Stimulated activated CD4-positive, alpha-beta T cell treated with anti-CD3 and anti-CD28 coated beads, Interleukin-15, amount 100 ng/mL, for 1 hour (primary cell): ENCODE measurements at regions not wholly inside any gene's neighbourhood (a gene's known extent, or its start where the extent isn't known, plus 50 kb on each side); places are given as distances from the start of the nearest gene placed in this dataset.

Experiments used
- DNase-seq, 2 donors: peaks; one replicate each; pipeline ENCODE4 v3.0.0-alpha.2; 2020; ENCODE audit warnings: low read depth in 1 of 2, low spot score in 1 of 2

- no peak for DNase-seq
Measured at GRCh38 chr12:75844049-75844770, 187.4 kb downstream of the PHLDA1 start.

- no peak for DNase-seq
Measured at GRCh38 chr12:75842090-75842489, 189.5 kb downstream of the PHLDA1 start.

GRCh38 chr12:75840994-75841355, 190.6 kb downstream of the PHLDA1 start:
- DNase-seq = no peak

- DNase-seq = no peak
Measured at GRCh38 chr12:75838309-75838708, 193.3 kb downstream of the PHLDA1 start.

- no peak for DNase-seq
Measured at GRCh38 chr12:75837700-75838099, 193.9 kb downstream of the PHLDA1 start.

- DNase-seq = no peak
Measured at GRCh38 chr12:75836533-75836932, 195.0 kb downstream of the PHLDA1 start.

GRCh38 chr12:75834591-75834990, 197.0 kb downstream of the PHLDA1 start:
- no peak for DNase-seq

- no peak for DNase-seq
Measured at GRCh38 chr12:75833268-75833667, 198.3 kb downstream of the PHLDA1 start.

GRCh38 chr12:75831402-75831801, 200.2 kb downstream of the PHLDA1 start:
- no peak for DNase-seq

GRCh38 chr12:75827061-75827460, 204.5 kb downstream of the PHLDA1 start:
- DNase-seq = no peak

- DNase-seq = no peak
Measured at GRCh38 chr12:75825686-75826085, 205.9 kb downstream of the PHLDA1 start.

GRCh38 chr12:75823475-75823874, 208.1 kb downstream of the PHLDA1 start:
- DNase-seq = no peak

GRCh38 chr12:75822416-75822815, 209.2 kb downstream of the PHLDA1 start:
- no peak for DNase-seq

GRCh38 chr12:75820848-75821578, 210.6 kb downstream of the PHLDA1 start:
- no peak for DNase-seq

GRCh38 chr12:75820071-75820470, 211.5 kb downstream of the PHLDA1 start:
- DNase-seq = no peak

- no peak for DNase-seq
Measured at GRCh38 chr12:75819512-75819911, 212.1 kb downstream of the PHLDA1 start.

- no peak for DNase-seq
Measured at GRCh38 chr12:75818863-75819262, 212.7 kb downstream of the PHLDA1 start.

GRCh38 chr12:75816897-75817296, 214.7 kb downstream of the PHLDA1 start:
- DNase-seq = no peak

- DNase-seq = no peak
Measured at GRCh38 chr12:75815756-75816155, 215.8 kb downstream of the PHLDA1 start.

- no peak for DNase-seq
Measured at GRCh38 chr12:75814851-75815754, 216.5 kb downstream of the PHLDA1 start.

- no peak for DNase-seq
Measured at GRCh38 chr12:75813072-75813471, 218.5 kb downstream of the PHLDA1 start.
